CD8-positive, alpha-beta memory T cell (primary cell): ENCODE measurements at regions not wholly inside any gene's neighbourhood (a gene's known extent, or its start where the extent isn't known, plus 50 kb on each side); places are given as distances from the start of the nearest gene placed in this dataset.

Source experiments
- CTCF ChIA-PET: fragments of 350-600 bp; sonication (Branson Sonifier 250); formaldehyde crosslinking; loops from one replicate; lab custom pipeline; 2021; ENCODE audit warnings: antibody characterized with exemption; lab: Charles Lee
- POLR2A ChIA-PET: fragments of 350-600 bp; sonication (Branson Sonifier 250); formaldehyde crosslinking; loops from one replicate; lab custom pipeline; 2021; ENCODE audit warnings: antibody characterized with exemption; lab: Charles Lee
- DNase-seq, 5 donors: peaks; one replicate each; pipeline versions ENCODE4 v3.0.0 to v3.0.0-alpha.2; 2020 to 2022; ENCODE audit warnings: mixed read lengths in 1 of 5
- H3K27ac ChIP-seq: one replicate; pipeline ENCODE4 v1.7.0; 2013; ENCODE audit warnings: low read depth, mild to moderate bottlenecking, low read length, moderate library complexity
- H3K27me3 ChIP-seq: 2 replicates; pipeline ENCODE4 v1.7.0; 2013; ENCODE audit warnings: low read length, mild to moderate bottlenecking; ENCODE audit not compliant: insufficient read depth, poor library complexity, severe bottlenecking
- H3K36me3 ChIP-seq: 2 replicates; pipeline ENCODE4 v1.7.0; 2013; ENCODE audit warnings: mild to moderate bottlenecking, low read length, moderate library complexity; ENCODE audit not compliant: insufficient read depth
- H3K4me1 ChIP-seq: 2 replicates; pipeline ENCODE4 v1.7.0; 2013; ENCODE audit warnings: mild to moderate bottlenecking, low read length, moderate library complexity; ENCODE audit not compliant: insufficient read depth
- H3K4me3 ChIP-seq: 2 replicates; pipeline ENCODE4 v1.7.0; 2013; ENCODE audit warnings: mild to moderate bottlenecking, low read length
- H3K9me3 ChIP-seq: 2 replicates; pipeline ENCODE4 v1.7.0; 2013; ENCODE audit warnings: mild to moderate bottlenecking, low read length
- H3K27ac Mint-ChIP-seq, 8 donors: one replicate each; pipeline ENCODE4 v1.8.0; 2020 to 2021; ENCODE audit warnings: mixed read lengths in 8 of 8, mild to moderate bottlenecking in 6 of 8, inconsistent platforms in 3 of 8, moderate library complexity in 3 of 8
- H3K27me3 Mint-ChIP-seq, 2 donors: one replicate each; pipeline ENCODE4 v1.8.0; 2020 to 2021; ENCODE audit warnings: mixed read lengths in 2 of 2, mild to moderate bottlenecking in 1 of 2, moderate library complexity in 1 of 2
- H3K36me3 Mint-ChIP-seq, 3 donors: one replicate each; pipeline ENCODE4 v1.8.0; 2020 to 2021; ENCODE audit warnings: mixed read lengths in 3 of 3, inconsistent platforms in 1 of 3, mild to moderate bottlenecking in 1 of 3
- H3K4me1 Mint-ChIP-seq, 3 donors: one replicate each; pipeline ENCODE4 v1.8.0; 2020 to 2021; ENCODE audit warnings: mixed read lengths in 3 of 3, inconsistent platforms in 1 of 3, mild to moderate bottlenecking in 1 of 3
- H3K4me3 Mint-ChIP-seq, 7 donors: one replicate each; pipeline ENCODE4 v1.8.0; 2020 to 2021; ENCODE audit warnings: mixed read lengths in 7 of 7, mild to moderate bottlenecking in 6 of 7, moderate library complexity in 4 of 7, inconsistent platforms in 2 of 7
- H3K9me3 Mint-ChIP-seq, 5 donors: one replicate each; pipeline ENCODE4 v1.8.0; 2020 to 2022; ENCODE audit warnings: mixed read lengths in 5 of 5, mild to moderate bottlenecking in 3 of 5, moderate library complexity in 2 of 5, inconsistent platforms in 1 of 5

- Mint-ChIP-seq H3K27ac (no peak overlapping the region), H3K36me3 (no peaks in the 10 kb centered on the region), H3K9me3 (peaks cover 0 to 11% (median 4%) of the 10 kb centered on the region in 5 donors), H3K27me3 (peaks cover 0 to 1% of the 10 kb centered on the region in 2 donors), H3K4me3 (no peak overlapping the region), H3K4me1 (no peaks in the 10 kb centered on the region)
- H3K9me3 ChIP-seq = no peaks in the 10 kb centered on the region
- no peaks in the 10 kb centered on the region for H3K27me3 ChIP-seq
- no peak overlapping the region for H3K4me3 ChIP-seq
- no peak overlapping the region for H3K27ac ChIP-seq
- ChIA-PET CTCF (no interaction called here), POLR2A (no interaction called here)
- no peak for DNase-seq
- H3K4me1 ChIP-seq = no peaks in the 10 kb centered on the region
- H3K36me3 ChIP-seq = no peaks in the 10 kb centered on the region
Measured at GRCh38 chr6:19552588-19552987, 284.6 kb upstream of the ID4 start.

DNA sequence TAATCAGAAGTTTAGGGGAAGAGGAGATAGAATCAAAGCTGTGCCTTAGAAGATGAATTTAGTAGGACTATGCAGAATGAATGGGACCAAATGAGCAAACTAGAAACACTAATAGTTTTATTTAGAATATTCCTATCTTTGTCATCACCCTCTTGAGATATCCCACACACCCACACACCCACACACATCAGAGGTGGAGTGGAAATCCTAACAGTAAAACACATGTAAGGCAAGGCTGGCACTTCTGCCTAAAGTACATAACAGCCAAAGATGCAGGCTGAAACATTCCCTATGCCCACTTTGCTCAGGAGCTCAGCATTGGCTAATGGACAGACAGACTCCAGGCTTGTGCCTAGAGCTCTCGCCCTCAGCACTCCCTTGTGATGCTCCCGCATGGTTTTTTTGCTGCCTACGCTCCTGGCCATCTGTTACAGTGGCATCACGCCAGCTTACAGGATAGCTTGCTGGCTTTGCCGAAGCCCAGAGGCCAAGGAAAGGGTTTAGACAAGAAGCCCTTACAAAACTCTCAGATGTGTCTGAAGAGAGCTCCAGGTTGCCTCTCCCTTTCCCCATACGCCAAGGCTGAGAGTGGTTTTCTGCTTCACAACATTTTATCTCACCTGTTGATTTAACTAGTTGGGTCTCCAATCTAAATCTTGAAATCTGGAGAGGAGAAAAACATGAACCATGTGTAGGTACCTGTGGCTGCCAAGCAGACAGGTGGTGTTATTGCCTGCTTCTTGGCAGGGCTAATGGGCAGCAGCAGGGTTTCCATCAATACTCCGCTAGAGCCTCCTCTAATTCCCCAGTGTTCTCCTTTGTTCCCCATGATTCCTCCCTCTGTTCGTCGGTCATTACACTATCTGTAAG lies 282.6 kb upstream of the ID4 start:
- ChIA-PET CTCF (no interaction called here), POLR2A (no interaction called here)
- H3K27me3 ChIP-seq = no peaks in the 10 kb centered on the region
- no peaks in the 10 kb centered on the region for H3K9me3 ChIP-seq
- H3K27ac ChIP-seq = no peak overlapping the region
- H3K27me3 Mint-ChIP-seq = peaks cover 0 to 1% of the 10 kb centered on the region in 2 donors
- H3K36me3 ChIP-seq = no peaks in the 10 kb centered on the region
- peaks cover 4 to 11% (median 6%) of the 10 kb centered on the region in 5 donors for H3K9me3 Mint-ChIP-seq
- no peaks in the 10 kb centered on the region for H3K36me3 Mint-ChIP-seq
- H3K4me1 ChIP-seq = no peaks in the 10 kb centered on the region
- no peak overlapping the region for H3K27ac Mint-ChIP-seq
- no peak for DNase-seq
- H3K4me3 ChIP-seq = no peak overlapping the region
- H3K4me3 Mint-ChIP-seq = no peak overlapping the region
- no peaks in the 10 kb centered on the region for H3K4me1 Mint-ChIP-seq

- H3K27ac Mint-ChIP-seq = no peak overlapping the region
- Histone ChIP-seq H3K27me3 (no peaks in the 10 kb centered on the region), H3K36me3 (no peaks in the 10 kb centered on the region), H3K9me3 (no peaks in the 10 kb centered on the region), H3K4me1 (no peaks in the 10 kb centered on the region), H3K4me3 (no peak overlapping the region), H3K27ac (no peak overlapping the region)
- peaks cover 4 to 7% (median 5%) of the 10 kb centered on the region in 5 donors for H3K9me3 Mint-ChIP-seq
- ChIA-PET POLR2A (no interaction called here), CTCF (no interaction called here)
- DNase-seq = no peak
- H3K36me3 Mint-ChIP-seq = no peaks in the 10 kb centered on the region
- no peaks in the 10 kb centered on the region for H3K4me1 Mint-ChIP-seq
- no peak overlapping the region for H3K4me3 Mint-ChIP-seq
- H3K27me3 Mint-ChIP-seq = no peaks in the 10 kb centered on the region
Measured at GRCh38 chr6:19557191-19557590, 280.0 kb upstream of the ID4 start.

DNA sequence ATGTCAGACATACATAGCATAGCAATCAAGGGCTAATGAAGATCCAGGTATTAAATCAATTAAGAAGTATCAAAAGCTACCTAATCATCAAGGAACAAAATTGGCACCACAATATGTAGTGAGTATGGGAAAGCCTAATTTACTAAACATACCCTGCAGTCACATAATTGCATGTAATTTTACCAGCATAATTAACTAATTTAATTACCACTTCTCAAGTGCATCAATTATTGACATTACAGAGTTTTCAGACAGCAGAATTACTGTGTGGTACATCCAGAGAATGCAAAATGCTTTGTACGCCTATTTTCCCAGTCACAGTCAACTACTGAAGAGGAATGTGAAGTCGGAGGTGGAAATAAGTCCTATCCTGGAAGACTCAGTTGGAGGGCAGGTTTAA lies 279.0 kb upstream of the ID4 start:
- no peaks in the 10 kb centered on the region for H3K4me1 Mint-ChIP-seq
- CTCF ChIA-PET = no interaction called here
- no peaks in the 10 kb centered on the region for H3K27me3 ChIP-seq
- peaks cover under 1 to 6% (median 5%) of the 10 kb centered on the region in 5 donors for H3K9me3 Mint-ChIP-seq
- POLR2A ChIA-PET = no interaction called here
- no peak overlapping the region for H3K4me3 ChIP-seq
- H3K36me3 Mint-ChIP-seq = no peaks in the 10 kb centered on the region
- no peaks in the 10 kb centered on the region for H3K4me1 ChIP-seq
- no peak for DNase-seq
- H3K4me3 Mint-ChIP-seq = no peak overlapping the region
- H3K27ac ChIP-seq = no peak overlapping the region
- no peaks in the 10 kb centered on the region for H3K27me3 Mint-ChIP-seq
- H3K27ac Mint-ChIP-seq = no peak overlapping the region
- H3K9me3 ChIP-seq = no peaks in the 10 kb centered on the region
- no peaks in the 10 kb centered on the region for H3K36me3 ChIP-seq

- Mint-ChIP-seq H3K27ac (no peak overlapping the region), H3K9me3 (peaks cover 0 to 6% (median 5%) of the 10 kb centered on the region in 5 donors), H3K4me3 (no peak overlapping the region), H3K36me3 (no peaks in the 10 kb centered on the region), H3K4me1 (no peaks in the 10 kb centered on the region), H3K27me3 (no peaks in the 10 kb centered on the region)
- POLR2A ChIA-PET = no interaction called here
- no peak for DNase-seq
- no peaks in the 10 kb centered on the region for H3K36me3 ChIP-seq
- no peak overlapping the region for H3K27ac ChIP-seq
- no peaks in the 10 kb centered on the region for H3K9me3 ChIP-seq
- H3K27me3 ChIP-seq = no peaks in the 10 kb centered on the region
- CTCF ChIA-PET = no interaction called here
- H3K4me3 ChIP-seq = no peak overlapping the region
- no peaks in the 10 kb centered on the region for H3K4me1 ChIP-seq
Measured at GRCh38 chr6:19558934-19559333, 278.2 kb upstream of the ID4 start.

GRCh38 chr6:19562468-19562867 lies 274.7 kb upstream of the ID4 start:
- ChIA-PET CTCF (no interaction called here), POLR2A (no interaction called here)
- Histone ChIP-seq H3K27ac (no peak overlapping the region), H3K4me3 (no peak overlapping the region), H3K27me3 (no peaks in the 10 kb centered on the region), H3K9me3 (no peaks in the 10 kb centered on the region), H3K36me3 (no peaks in the 10 kb centered on the region), H3K4me1 (no peaks in the 10 kb centered on the region)
- peaks cover 0 to 8% (median 3%) of the 10 kb centered on the region in 5 donors for H3K9me3 Mint-ChIP-seq
- no peaks in the 10 kb centered on the region for H3K27me3 Mint-ChIP-seq
- H3K27ac Mint-ChIP-seq = no peak overlapping the region
- H3K4me3 Mint-ChIP-seq = no peak overlapping the region
- H3K4me1 Mint-ChIP-seq = no peaks in the 10 kb centered on the region
- H3K36me3 Mint-ChIP-seq = no peaks in the 10 kb centered on the region
- no peak for DNase-seq

DNA sequence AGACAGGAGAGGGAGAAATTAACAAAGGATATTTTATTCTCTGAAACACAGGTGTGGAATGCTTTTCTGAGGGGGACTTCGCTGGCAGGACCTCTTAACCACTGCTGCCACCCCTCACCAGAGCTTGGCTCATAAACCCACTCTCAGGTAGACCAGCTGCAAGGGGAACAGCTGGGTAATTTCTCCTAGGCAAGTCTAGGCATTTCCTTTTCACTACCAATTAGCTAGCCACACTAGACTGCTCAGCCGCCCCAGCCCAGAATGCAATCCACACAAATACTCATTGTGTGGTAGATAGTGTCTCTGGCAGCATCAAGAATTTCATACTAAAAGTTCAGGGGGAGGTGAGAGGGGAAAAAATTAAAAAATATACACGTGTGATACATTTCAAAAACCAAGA lies 267.6 kb upstream of the ID4 start:
- POLR2A ChIA-PET = no interaction called here

GRCh38 chr6:19571176-19571575 lies 266.0 kb upstream of the ID4 start:
- H3K4me1 Mint-ChIP-seq = no peaks in the 10 kb centered on the region

More for the DNA sequence above, 267.6 kb upstream of the ID4 start:
- DNase-seq = no peak
- no peak overlapping the region for H3K4me3 ChIP-seq
- Mint-ChIP-seq H3K4me1 (no peaks in the 10 kb centered on the region), H3K27ac (no peak overlapping the region), H3K36me3 (no peaks in the 10 kb centered on the region), H3K27me3 (no peaks in the 10 kb centered on the region), H3K9me3 (peaks cover 0 to 8% (median 0%) of the 10 kb centered on the region in 5 donors), H3K4me3 (no peak overlapping the region)
- H3K4me1 ChIP-seq = no peaks in the 10 kb centered on the region
- no peaks in the 10 kb centered on the region for H3K36me3 ChIP-seq
- CTCF ChIA-PET = no interaction called here
- H3K27me3 ChIP-seq = no peaks in the 10 kb centered on the region
- H3K27ac ChIP-seq = no peak overlapping the region
- no peaks in the 10 kb centered on the region for H3K9me3 ChIP-seq

More at GRCh38 chr6:19571176-19571575, 266.0 kb upstream of the ID4 start:
- Histone ChIP-seq H3K27me3 (no peaks in the 10 kb centered on the region), H3K4me1 (no peaks in the 10 kb centered on the region), H3K9me3 (no peaks in the 10 kb centered on the region), H3K4me3 (no peak overlapping the region), H3K36me3 (no peaks in the 10 kb centered on the region), H3K27ac (no peak overlapping the region)
- H3K36me3 Mint-ChIP-seq = no peaks in the 10 kb centered on the region
- no peak overlapping the region for H3K4me3 Mint-ChIP-seq
- peaks cover 0 to 6% (median 0%) of the 10 kb centered on the region in 5 donors for H3K9me3 Mint-ChIP-seq
- no peak for DNase-seq
- H3K27ac Mint-ChIP-seq = no peak overlapping the region
- ChIA-PET POLR2A (no interaction called here), CTCF (no interaction called here)
- no peaks in the 10 kb centered on the region for H3K27me3 Mint-ChIP-seq
